ENCODE measurements at regions not wholly inside any gene's neighbourhood (a gene's known extent, or its start where the extent isn't known, plus 50 kb on each side); places are given as distances from the start of the nearest gene placed in this dataset.
"Not testable (repeated sequence)": the region's sequence is repeated elsewhere in the genome, so short reads cannot be mapped to it uniquely, and the experiment has no call there.

DNA sequence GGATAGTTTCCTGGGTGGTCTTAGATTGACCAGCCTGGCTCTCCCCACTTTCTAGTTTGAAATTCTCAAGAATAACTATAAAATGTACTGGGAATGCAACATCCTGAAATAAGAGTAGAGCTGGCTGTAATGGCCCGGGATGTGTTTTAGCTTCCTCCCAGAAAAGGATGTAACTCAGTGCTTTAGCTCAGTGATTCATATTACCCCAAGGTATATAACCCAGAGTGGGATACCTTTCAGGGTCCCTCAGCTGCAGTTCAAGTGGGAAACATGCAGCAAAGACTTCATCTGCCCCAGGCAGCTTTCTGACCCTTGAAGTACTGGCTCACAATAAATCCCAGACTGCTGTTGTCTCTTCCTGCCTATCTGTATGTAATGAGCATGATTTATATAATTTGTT, 666.7 kb upstream of the KCND2 start:
- DNase-seq (ENCODE audit: low read depth) = no peak
- H3K4me3 ChIP-seq (ENCODE audit: low read depth, low read length) = no peak overlapping the region
- TF ChIP-seq, protein P1, sequence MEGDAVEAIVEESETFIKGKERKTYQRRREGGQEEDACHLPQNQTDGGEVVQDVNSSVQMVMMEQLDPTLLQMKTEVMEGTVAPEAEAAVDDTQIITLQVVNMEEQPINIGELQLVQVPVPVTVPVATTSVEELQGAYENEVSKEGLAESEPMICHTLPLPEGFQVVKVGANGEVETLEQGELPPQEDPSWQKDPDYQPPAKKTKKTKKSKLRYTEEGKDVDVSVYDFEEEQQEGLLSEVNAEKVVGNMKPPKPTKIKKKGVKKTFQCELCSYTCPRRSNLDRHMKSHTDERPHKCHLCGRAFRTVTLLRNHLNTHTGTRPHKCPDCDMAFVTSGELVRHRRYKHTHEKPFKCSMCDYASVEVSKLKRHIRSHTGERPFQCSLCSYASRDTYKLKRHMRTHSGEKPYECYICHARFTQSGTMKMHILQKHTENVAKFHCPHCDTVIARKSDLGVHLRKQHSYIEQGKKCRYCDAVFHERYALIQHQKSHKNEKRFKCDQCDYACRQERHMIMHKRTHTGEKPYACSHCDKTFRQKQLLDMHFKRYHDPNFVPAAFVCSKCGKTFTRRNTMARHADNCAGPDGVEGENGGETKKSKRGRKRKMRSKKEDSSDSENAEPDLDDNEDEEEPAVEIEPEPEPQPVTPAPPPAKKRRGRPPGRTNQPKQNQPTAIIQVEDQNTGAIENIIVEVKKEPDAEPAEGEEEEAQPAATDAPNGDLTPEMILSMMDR (IDR thresholded peaks at IDR 0.05; ENCODE audit: low read depth, low read length, missing control alignments) = no peak

DNA sequence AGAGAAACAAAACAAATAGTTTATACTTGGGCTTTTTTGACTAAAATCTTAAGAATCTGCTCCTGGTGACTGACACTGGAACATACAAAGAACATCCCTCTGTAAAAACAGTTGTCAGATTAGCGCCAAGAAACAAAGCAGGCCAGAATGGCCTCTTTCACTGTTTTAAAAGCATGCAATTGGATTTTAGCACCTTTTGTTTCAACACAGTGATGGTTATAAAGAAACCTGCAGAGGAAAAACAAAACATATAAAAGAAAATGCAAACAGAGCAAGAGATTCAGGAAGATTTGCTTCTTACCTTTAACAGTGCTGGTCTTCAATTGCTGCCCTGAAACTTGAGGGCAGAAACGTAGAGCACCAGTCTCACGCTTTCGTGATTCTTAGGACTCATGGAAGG, 652.2 kb upstream of the KCND2 start:
- no peak overlapping the region for H3K4me3 ChIP-seq (ENCODE audit: low read depth, low read length)
- TF ChIP-seq, protein P1 (IDR thresholded peaks at IDR 0.05; ENCODE audit: low read depth, low read length, missing control alignments) = no peak

DNA sequence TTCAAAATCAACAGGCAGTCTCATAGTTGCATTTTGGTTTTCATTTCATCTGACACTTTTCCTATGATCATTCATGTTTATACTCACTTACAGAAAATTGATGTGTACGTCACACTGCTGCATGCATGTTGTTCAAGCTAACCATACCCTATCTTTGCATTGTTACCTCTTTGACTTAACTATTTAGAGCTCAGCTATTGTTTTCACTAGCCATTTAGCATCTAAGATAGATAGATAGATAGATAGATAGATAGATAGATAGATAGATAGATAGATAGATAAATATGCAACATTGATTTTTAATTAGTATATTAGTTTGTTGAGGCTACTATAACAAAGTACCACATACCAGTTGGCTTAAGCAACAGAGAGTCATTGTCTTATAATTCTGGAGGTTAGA, 649.5 kb upstream of the KCND2 start:
- no peak overlapping the region for H3K4me3 ChIP-seq (ENCODE audit: low read depth, low read length)
- no peak for DNase-seq (ENCODE audit: low read depth)
- TF ChIP-seq, protein P1 (IDR thresholded peaks at IDR 0.05; ENCODE audit: low read depth, low read length, missing control alignments) = no peak

More for the DNA sequence above, 652.2 kb upstream of the KCND2 start:
- no peak for DNase-seq (ENCODE audit: low read depth)

DNA sequence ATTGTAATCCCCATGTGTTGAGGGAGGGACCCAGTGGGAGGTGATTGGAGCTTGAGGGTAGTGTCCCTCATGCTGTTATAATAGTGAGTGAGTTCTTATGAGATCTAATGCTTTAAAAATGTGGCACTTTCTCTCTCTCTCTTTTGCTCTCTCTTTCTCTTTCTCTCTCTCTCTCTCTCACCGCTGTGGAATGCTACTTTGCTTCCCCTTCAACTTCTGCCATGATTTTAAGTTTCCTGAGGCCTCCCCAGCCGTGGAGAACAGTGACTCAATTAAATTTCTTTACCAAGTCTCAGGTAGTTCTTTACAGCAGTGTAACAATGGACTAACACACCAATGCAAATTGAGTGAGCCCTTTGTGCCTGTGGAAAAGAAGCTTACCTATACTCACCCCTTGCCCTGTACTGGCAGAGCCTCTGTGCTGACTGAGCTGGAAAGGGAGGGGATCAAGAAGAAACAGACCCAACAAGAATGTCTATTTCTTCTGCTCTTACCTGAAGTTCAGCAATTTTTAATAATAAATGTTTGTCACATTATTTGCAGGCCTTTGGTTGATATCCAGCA, 642.5 kb upstream of the KCND2 start:
- TF ChIP-seq, protein P1 (IDR thresholded peaks at IDR 0.05; ENCODE audit: low read depth, low read length, missing control alignments) = no peak
- DNase-seq (ENCODE audit: low read depth) = no peak
- no peak overlapping the region for H3K4me3 ChIP-seq (ENCODE audit: low read depth, low read length)

DNA sequence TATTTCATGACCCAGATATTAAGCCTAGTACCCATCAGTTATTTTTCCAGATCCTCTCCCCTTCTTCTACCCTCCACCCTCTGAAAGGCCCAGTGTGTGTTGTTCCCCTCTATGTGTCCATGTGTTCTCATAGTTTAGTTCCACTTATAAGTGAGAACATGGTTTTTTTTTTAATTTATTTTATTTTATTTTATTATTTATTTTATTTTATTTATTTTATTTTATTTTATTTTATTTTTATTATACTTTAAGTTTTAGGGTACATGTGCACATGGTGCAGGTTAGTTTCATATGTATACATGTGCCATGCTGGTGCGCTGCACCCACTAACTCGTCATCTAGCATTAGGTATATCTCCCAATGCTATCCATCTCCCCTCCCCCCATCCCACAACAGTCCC, 639.2 kb upstream of the KCND2 start:
- DNase-seq (ENCODE audit: low read depth); H3K4me3 ChIP-seq (ENCODE audit: low read depth, low read length): not testable (repeated sequence)

DNA sequence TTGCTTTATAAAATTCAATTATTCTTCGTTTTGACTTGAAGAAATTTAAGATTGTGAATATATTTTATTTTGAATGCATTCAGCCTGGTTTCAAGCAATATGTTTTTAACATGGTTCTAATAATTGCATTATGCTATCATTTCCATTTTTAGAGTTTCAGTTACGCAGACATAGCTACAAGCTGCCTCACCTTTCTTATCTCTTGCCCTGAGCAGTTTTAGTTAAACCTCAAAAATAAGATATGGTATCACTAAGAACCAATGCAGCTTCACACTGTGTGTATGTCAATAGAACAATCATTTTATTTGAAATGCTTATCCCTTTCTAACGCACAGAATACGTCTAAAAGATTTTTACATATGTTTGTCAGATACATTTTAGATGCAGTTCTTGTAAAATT, 632.6 kb upstream of the KCND2 start:
- TF ChIP-seq, protein P1 (IDR thresholded peaks at IDR 0.05; ENCODE audit: low read depth, low read length, missing control alignments) = no peak
- no peak overlapping the region for H3K4me3 ChIP-seq (ENCODE audit: low read depth, low read length)
- DNase-seq (ENCODE audit: low read depth) = no peak

DNA sequence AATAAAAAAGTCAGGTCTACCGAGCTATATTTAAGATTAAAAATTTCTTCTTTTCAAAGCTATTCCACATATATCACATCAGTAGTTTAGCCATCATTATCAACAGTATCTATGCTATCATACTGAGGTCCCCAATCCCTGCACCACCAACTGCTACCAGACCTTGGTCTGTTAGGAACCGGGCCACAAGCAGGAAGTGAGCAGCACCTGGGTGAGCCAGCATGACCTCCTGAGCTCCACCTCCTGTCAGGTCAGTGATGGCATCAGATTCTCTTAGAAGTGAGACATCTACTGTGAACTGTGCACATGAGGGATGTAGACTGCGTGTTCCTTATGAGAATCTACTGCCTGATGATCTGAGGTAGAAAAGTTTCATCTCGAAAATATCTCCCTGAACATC, 632.1 kb upstream of the KCND2 start:
- TF ChIP-seq, protein P1 (IDR thresholded peaks at IDR 0.05; ENCODE audit: low read depth, low read length, missing control alignments) = no peak
- DNase-seq (ENCODE audit: low read depth) = no peak
- H3K4me3 ChIP-seq (ENCODE audit: low read depth, low read length) = no peak overlapping the region

All from GM12864 (cell line).